Stimulated activated CD8-positive, alpha-beta memory T cell treated with anti-CD3 and anti-CD28 coated beads, Interleukin-4, amount 100 ng/mL, for 48 hours (primary cell): ENCODE measurements at regions not wholly inside any gene's neighbourhood (a gene's known extent, or its start where the extent isn't known, plus 50 kb on each side); places are given as distances from the start of the nearest gene placed in this dataset.
"Not testable (repeated sequence)": the region's sequence is repeated elsewhere in the genome, so short reads cannot be mapped to it uniquely, and the experiment has no call there.

Source experiments
- DNase-seq: peaks from one replicate; pipeline ENCODE4 v3.0.0-alpha.2; 2020

GRCh38 chr1:9466780-9467758, 72.2 kb upstream of the SLC25A33 start:
- DNase-seq, result no peak

GRCh38 chr1:9469882-9470281, 69.4 kb upstream of the SLC25A33 start:
- not testable (repeated sequence) for DNase-seq

- no peak for DNase-seq
Measured at GRCh38 chr1:9471679-9472078, 67.6 kb upstream of the SLC25A33 start.

- no peak for DNase-seq
Measured at GRCh38 chr1:9472386-9473031, 66.8 kb upstream of the SLC25A33 start.

DNA sequence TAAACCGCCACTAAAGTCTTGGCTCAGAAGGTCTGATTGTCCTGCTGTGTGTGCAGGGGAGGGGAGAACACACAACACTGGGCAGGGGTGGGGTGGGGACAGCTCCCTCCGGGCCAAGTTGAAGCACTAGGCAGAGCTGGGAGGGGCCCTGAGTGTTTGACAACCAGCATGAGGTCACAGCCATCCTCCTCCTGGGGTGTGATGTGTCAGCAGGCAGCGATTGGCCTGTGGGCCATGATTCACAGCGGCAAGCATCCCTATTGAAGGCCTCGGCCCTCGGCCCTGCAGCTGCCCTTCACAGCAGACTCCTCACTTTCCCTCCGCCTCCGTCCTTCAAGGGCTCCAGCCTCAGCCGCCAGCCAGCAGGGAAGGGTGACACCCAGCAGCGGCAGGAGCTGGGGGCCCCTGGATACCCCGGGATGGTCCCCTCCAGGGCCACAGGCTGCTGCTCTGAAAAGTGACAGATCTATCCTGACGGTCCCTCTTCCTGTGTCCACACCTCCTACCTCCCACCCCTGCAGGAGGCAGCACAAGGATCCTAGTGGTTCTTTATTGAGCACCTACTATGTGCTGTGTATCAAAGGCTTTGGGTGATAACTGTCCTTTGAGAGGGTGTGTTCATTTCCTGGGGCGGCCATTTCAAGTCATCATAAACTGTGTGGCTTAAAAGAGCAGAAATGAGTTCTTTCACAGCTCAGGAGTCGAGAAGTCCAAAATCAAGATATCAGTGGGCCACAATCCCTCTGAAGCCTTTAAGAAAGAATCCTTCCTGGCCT, 66.0 kb upstream of the SLC25A33 start:
- DNase-seq, result peak; percentile 25

DNA sequence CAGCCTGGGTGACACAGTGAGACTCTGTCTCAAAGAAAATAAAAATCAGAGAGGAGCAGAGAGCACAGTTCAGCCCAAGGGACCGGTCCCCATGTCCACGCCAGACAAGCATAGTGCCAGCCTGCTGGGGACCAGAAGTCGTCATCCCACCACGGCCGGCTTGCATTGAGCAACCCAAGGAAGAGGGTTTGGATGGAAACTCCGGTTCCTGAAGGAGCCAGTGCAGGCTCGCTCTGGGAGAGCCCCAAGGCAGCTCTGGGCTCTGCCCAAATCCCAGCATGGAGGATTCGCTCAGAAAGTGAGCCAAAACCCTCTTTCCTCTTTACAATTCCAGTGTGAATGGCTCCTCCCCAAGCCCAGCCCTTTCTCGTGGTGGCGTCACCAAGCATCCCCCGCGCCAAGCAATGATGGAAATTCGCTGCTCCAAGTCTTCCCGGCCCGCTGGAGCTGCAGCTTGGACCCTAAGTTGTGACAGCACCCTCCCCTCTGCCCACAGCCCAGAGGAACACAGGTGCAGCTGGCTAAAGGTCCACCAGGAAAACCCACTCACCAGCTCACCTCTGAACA, 64.1 kb upstream of the SLC25A33 start:
- no peak for DNase-seq

DNA sequence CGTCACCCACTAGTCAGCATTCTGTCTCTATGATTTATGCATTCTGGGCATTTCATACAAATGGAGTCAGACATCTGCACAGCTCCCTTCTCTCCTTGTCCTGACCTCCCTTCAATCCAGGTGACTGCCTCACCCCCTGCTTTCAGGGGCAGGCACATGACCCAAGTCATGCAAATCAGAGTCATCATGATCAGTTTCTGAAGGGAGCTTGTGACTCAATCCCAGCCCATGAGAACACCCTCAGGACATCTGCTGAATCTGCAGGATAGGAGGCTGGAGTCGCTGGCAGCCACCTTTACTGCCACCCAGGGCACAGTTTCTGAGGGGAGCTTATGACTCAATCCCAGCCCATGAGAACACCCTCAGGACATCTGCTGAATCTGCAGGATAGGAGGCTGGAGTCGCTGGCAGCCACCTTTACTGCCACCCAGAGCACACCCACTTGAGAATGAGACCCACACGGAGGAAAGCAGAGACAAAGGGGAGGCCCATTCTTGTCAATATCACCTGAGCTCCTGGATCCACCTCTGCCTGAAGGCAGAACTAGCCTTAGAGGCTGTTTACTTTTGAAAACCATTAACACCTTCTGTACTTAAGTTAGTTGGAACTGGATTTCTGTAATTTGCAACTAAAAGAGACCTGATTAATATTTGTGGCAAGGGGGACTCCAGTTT, 62.3 kb upstream of the SLC25A33 start:
- DNase-seq, result no peak

DNA sequence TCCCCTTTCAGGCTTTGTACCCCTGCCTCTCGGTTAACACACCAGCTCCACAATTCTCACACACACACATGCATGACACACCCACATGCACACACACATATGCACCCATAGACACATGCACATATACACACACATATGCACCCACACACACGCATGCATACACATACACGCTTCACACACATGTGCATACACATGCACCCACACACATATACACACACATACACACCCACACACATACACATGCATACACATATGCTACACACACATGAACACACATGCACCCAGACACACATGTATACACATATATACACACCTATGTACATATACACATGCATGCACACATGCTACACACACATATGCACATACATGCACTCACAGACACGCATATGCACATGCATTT, 61.7 kb upstream of the SLC25A33 start:
- no peak for DNase-seq

GRCh38 chr1:9478021-9478420, 61.2 kb upstream of the SLC25A33 start:
- no peak for DNase-seq

- no peak for DNase-seq
Measured at GRCh38 chr1:9481048-9481447, 58.2 kb upstream of the SLC25A33 start.

DNA sequence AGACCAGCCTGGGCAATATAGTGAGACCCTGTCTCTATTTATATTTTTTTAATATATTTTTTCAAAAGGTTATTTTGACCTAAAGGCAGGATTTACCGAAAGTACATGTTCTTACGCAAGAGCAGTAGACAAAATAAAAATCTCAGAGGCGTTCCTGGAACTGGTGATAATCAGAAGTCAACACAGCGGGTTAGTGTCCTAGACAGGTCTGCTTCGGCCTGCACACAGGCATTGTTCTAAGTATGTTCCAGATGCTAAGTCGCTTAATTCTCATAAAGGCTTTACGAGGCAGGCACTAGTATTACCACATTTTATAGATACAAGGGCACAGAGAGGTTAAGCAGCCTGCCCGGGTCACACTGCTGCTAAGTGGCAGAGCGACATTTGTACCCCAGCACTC, 56.9 kb upstream of the SLC25A33 start:
- DNase-seq, result no peak

DNA sequence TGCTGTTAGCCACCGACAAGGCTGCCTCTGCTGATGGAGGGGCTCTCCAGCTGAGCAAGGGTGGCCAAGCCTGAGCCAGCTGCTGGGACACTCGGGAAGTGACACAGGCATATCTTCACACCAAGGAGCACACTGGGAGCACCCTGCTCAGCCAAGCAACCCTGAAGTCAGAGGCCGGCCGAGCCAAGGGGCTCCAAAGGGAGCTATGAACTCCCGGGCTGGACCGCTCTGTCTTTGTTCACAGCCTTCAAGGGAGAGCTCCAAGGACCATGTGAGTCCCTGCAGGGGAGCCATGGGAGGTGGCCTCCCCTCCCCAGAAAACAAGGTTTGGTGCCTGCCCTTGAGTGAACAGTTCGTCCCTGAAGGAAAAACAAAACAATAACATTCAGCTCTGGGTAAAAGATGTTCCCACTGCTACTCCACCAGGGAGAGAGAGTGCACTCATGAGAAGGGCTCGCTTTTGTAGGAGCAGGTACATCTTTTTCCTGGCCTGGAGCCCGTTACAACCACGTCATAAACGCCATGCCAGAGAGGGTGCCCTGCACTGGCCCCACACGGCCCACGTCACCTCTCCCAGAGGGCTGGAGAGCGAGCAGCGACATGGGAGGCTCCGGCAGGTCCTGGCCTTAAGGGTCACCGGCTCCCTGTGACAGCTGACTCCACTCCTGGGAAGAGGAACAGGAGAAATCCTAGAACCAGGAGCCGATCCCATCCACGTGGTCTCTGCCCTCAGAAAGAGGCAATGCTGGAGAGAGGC, 56.3 kb upstream of the SLC25A33 start:
- no peak for DNase-seq

DNA sequence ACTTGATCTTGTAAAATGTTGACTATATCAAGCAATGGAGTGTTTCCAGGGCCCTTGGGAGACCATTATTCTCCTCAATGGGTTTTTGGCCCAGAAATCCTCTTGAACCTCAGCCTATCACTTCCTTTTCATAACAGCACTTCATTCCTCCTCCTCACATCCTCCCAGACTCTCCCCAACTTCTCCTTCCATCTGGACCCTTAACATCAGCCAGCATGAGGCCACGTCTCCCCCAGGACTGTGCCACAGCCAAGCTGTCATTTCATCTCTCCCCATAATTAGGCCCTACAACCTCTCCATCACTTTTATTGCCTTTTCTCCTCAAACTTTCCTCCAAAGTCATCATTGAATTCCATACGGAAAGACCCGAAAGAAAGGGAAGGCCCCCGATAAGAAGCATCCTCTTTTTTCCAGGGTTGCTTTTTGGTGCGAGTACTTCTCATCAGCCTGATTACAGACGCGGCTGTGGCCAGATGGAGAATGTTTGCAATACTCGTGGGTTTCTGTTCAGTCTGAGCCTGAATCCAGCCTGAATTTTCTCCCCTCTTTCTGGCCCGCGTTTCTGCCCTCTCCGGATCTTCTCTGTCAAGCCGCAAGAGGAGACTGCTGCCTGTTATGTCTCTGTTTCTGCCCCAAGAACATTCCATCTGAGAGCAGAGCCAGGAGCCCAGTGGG, 52.7 kb upstream of the SLC25A33 start:
- DNase-seq, result no peak
